Activated T-cell treated with anti-CD3 and anti-CD28 coated beads for 24 hours (primary cell): ENCODE measurements at regions not wholly inside any gene's neighbourhood (a gene's known extent, or its start where the extent isn't known, plus 50 kb on each side); places are given as distances from the start of the nearest gene placed in this dataset.

Source experiments
- DNase-seq: peaks from one replicate; pipeline ENCODE4 v3.0.0-alpha.2; 2020; ENCODE audit warnings: low read depth

DNA sequence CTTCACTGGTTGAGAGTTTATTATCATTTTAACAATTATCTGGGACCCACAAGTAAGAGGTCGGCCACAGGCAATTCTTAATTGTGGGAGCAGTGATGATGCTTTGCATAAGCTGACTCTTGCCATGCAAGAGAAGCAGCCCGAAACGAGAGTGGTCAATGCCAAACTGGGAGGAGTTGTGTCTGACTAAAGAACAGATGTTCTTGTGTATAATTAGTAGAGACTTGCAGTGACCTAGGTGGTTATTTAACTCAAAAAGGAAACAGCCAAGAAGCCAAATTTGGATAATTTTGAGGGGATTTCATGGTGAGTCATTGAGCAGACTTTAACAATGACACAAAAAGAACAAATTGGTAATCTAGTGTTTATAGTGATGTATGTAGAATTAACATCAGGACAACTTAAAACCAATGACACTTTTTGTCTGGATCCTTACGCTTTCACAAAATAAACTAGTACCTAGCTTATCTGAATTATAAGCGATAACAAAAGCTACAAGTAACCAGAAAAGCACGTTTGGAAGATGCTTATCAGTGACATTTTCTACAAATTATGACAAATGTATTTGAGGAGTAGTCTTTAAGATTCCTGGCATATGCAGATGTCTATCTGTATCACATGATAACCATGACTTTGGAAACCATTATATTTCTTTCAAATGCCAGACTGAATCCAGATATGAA is 184.7 kb upstream of the DLGAP1 start:
- DNase-seq = no peak

DNA sequence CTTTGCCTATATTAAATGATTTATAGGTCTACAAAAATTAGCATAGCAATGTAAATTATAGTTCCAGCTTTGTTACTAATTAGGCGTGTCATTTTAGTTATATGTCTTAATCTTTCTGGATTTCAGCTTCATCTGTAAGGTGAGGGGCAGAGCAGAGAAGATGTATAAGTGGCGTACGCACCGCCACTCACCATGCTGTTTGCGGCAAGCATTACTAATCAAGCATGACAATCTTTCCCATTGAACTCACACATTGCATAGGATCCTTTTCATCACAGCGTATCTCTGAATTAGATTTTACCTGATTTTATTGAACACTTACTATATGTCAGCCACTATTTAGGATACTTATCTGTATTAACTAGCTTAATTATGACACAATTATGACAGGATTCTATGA is 183.6 kb upstream of the DLGAP1 start:
- no peak for DNase-seq

DNA sequence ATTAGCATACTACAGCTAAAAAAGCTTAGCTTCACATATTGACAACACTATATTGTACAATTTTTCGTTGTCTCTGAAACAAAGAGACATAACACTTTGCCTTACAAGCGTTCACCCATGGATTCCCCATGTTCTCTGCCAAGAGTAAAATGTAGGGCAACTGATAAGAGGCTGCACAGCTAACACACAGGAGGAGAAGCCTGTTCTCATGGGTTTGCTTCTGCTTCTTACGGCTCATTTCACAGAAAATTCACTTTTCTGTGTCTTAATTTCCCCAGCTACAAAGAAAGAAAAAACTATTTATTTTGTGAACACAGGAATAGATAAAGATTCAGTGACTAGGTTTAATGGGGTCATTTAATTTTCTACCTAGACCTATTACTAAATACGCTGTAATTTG is 182.8 kb upstream of the DLGAP1 start:
- no peak for DNase-seq

DNA sequence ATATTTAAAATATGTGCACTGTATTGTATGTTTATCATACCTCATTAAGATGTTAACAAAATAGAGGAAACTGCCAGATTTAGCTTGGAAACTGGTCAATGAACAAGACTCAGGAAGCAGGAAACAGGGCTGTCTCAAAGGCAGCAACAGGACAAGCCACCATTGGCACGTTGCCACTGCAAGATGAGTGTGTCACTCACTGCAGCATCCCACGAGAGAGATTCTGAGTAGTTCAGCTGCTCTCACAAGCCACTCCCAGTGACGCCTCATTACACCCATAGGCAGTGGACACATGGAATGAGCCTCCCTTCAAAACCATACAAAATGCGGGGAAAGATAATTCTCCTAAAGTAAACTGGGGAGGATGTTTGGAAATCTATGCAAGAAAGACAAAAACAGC is 181.9 kb upstream of the DLGAP1 start:
- DNase-seq = no peak

DNA sequence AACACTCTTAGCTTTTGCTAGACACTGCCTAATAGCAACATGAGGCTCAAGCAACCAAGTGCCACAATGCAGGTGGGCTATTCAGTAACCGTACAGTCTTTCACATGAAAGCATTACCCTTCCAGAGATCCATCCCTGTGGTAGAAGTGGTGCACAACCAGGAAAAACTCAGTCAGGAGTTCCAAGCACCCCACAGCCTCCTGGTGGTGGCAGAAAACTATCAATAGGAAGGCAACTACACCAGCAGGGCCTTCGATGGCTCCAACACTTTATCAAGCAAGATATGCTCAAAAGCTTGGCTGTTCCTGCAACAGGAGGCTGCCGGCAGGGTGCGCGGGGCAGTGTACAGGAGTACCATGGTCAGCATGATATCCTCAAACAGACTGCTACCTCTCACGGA is 176.1 kb upstream of the DLGAP1 start:
- DNase-seq = no peak

DNA sequence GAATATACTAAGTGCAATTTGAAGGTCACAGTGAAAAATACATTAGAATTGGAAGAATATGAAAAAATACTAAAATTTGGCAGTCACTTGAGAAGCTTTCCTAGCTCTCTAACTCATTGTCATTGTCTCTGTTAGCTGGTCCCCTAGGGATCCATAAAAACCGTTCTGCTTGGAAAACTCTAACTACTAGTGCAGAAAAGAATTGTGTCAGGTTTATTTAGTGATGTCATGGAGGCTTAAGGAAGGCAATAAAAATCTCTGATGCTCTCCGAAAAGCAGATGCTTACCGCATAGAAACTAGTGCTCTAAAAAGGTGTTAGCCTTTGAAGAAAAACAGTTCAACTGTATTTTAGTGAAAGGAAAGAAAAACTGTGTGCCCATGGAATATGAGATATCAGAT is 150.1 kb upstream of the DLGAP1 start:
- no peak for DNase-seq

DNA sequence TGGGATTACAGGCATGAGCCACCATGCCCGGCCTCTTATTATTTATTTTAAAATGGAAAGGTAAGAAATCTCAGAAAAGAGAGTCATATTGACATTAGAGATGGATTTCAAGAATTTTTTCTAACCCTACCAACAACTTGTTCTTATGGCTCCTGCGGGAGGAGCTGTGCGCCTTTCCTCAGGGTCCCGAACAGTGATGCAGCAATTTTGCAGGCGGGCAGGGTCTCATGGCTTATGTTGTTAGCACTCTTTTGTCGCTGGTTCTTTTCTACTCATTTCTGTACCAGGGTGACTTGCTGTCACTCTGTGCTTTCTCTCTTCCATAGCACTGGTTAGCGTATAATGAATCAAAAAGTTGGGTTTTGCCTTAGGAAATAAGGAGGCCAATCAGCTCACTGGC is 148.8 kb upstream of the DLGAP1 start:
- DNase-seq = no peak

DNA sequence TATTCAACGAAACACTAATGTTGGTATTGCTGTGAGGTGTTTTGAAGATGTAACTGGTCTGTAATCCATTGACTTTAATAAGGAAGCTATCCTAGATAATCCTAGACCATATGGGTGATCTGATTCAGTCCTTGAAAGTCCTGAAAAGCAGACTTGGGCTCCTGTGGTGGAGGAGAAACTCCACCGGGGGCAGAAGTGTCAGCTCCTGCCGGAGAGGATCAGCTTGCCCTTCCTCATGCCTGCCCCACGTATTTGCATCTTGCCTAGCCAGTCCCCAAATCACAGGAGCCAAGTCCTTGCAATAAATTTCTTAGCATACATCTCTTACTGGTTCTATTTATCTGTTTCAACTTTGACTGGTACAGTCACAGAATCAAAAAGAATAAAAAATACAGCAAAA is 144.2 kb upstream of the DLGAP1 start:
- DNase-seq = no peak

DNA sequence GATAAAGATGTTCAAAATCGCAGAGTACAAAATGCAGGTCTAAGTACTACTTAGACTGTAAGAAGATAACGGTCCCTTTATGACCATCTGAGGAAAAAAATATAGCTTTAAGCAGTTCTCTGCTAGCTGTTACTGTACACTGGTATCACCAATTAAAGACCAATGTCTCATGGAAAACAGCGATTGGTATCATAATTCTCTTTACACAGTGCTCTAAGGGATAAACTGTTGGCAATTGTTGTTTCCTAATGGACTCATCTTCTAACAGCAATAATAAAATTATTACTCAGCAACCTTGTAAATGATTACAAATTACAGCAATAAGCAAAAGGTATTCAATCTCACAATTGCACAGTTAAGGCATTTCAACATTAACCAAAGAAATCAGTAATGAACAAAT is 142.2 kb upstream of the DLGAP1 start:
- DNase-seq = no peak

DNA sequence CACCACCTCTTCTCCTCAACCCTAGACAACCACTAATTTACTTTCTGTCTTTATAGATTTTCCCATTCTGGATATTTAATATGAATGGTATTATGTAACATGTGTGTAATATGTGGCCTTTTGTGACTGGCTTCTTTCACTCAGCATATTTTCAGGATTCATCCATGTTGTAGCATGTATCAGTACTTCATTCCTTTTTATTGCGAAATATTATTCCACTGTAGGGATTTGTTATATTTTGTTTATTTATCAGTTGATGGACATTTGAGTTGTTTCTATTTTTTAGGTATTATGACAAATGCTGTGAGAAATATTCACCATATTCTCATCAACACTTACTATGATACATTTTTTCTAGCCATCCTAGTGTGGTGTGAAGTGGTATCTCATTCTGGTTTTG is 138.8 kb upstream of the DLGAP1 start:
- DNase-seq = no peak

DNA sequence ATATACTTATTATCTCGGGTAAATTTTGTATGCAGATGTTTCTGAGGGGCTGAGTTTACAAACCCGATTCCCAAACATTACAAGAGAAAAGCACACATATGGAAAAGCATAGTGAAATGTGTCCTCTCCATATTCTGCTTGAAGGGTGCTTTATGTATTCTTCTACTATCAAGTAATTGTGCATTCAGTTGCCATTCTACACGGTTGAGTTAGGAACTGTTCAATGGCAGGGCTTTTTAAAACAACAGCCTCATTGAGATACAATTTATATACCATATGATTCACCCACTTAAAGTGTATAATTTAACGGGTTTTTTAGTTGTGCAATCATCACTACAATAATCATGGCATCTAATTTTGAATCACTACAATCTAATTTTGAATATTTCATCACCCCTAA is 138.4 kb upstream of the DLGAP1 start:
- DNase-seq = no peak

DNA sequence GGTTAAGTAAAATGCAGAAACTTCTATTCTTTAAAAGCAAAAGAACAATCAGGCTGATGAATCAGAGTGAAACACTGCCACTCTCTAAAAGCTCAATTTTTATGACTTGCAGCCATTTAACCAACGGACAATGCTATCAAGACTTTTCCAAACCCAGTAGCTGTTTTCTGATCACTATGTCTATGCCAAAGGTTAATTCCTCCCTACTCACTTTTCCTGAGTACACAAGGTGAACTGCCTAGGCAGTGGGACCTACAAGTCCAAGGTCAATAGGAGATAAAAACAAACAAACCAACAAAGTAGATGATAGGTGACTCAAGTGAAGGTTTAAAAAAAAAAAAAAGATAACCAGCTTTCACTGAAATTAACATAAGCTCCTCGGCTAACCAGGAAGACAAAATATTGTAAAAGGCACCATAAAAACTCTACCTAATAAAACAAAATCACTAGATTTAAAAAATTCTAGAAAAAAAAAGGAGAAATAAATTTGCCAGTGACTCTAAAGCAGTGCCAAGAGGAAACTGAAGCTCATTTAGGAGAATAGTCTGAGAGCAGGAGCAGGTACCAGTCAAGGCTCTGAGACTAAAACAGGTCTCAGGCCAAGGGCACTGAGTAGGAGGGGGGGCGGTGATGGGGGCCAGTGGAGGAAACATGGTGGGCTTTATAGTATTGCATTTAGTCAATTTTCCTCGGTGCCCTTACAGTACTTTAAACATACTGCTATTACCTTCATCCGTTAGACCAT is 134.1 kb upstream of the DLGAP1 start:
- no peak for DNase-seq

DNA sequence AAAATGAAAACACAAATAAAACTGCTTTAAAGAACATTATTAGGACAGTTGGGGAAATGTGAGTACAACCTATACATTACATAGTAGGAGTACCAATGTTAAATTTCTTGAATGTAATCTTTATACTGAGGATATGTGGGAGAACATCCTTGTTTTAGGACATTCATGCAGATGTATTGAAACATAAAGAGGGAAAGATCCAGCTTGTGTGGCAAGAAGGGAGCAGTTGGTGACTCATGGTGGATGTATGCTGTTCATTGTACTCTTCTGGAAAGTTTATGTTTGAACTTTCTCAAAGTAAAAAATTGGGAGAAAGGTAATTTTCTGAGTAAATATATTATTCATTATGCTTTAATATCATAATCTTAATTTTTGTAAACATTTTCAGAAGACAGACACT is 132.1 kb upstream of the DLGAP1 start:
- no peak for DNase-seq

DNA sequence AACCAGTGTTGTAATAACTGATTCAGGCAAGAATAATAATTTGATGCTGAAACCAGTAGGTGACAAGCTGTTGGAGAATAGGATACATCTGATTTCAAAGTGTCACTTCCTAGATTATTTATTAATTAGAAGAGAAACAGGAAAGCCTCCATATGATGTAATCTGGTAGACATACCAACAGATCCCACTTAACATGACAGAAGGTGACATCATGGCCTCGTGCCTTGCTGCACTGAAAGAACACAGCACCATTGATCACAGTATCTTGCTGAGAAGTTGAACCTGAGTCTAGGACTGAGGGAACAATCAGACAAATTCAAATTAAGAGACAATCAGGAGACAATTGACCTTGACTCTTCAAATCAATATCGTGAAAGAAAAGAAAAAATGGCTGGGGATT is 131.6 kb upstream of the DLGAP1 start:
- no peak for DNase-seq

DNA sequence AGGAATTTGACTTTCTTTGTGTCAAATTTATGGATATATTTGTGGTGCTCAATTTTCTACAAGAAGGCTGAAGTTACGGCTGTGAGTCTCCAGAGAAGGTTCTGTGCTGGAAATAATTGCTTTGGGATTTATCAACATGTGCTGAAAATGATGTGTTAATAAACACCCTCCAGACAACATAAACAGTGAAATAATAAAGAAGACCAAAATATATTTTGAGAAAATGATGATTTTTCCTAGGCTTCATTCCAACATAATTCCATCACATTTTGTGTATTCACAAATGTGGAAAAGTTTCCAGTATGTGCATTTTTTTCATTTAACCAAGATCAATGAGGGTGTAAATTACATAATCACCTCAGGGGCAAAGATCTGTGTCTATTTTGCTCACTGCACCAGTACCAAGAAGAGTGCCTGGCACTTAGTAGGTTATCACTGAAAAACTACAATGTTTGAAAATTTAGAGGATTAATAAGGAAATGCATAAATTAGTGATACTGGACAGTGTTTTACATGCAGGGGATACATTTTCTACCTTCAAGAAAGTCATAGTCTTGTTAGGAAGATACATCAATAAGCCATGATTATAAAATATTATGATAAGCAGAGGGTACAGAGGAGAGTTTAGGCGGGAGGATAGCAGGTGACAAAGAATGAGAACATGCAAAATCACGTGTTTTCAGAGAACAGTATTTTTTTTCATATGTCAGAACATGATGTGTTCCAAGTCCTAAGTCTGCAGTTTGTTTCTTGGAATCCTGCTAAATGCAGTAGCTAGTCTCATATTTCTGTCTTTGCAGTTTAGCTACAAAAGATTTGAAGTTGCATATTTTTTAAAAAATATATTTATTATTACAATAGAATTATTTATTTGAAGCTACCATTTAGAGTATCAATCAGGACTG is 127.6 kb upstream of the DLGAP1 start:
- no peak for DNase-seq

DNA sequence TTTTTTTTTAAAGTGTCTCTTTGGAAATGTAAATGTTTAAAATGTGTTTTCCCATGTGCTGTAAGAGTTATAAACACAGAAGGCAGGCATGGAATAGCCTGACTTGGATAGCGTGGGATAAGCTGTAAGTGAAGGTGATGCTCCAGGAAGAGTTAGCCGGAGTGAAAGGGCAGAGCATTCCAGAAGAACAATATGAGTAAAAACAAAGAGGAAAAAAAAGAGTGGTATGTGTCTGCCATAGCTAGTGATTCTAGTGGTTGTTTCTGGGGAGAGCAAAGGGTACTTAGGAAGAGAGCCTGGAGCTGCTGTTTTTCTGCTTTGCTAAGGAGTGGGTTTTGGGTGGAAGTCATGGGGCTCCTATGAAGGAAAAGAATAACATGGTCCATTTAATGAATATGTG is 126.9 kb upstream of the DLGAP1 start:
- DNase-seq = no peak

DNA sequence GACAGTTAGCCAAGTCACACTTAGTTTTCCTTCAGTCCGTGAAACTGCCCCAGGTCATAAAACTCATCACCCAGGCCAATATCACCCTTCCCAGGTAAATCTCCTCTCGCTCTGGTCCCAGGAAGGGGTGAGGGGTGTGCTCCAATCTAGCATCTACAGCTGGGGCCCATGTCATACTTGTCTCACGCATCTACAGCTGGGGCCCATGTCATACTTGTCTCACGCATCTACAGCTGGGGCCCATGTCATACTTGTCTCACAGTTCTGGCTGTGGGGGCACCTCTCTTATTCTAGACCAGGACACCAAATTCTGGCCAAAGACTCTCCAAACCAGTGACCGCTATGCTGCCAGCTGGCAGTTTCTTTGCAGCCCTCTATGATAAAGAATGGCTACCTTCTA is 123.3 kb upstream of the DLGAP1 start:
- no peak for DNase-seq

DNA sequence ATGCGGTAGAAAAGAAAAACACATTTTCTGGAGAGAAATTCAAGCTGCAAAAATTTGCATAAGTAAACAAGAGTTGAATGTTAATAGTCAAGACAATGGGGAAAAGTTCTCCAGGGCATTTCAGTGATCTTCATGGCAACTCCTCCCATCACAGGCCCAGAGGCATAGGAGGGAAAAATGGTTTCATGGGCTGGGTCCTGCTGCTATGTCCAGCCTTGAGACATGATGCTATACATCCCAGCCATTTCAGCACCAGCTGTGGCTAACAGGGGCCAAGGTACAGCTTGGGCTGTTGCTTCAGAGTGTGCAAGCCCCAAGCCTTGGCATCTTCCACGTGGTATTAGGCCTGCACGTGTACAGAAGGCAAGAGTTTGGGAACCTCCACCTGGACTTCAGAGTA is 118.6 kb upstream of the DLGAP1 start:
- no peak for DNase-seq

DNA sequence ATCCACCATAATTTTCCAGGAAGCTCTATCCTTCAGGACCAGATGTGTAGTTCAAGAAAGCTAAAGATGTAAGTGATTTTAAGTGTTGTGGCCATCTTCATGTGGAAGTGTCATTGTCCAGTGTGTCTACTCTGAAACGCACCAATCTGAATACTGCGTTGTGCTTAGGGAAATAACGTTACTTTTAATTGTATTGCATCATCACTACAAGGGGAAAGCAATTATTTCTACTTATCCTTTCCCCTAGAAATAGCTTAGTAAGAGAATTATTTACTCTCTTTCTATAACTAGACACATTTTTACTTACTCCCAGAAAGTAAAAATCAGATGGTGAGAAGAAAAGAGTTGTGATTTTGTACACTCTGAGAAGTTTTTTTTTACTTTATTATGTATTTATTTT is 102.4 kb upstream of the DLGAP1 start:
- DNase-seq = no peak

DNA sequence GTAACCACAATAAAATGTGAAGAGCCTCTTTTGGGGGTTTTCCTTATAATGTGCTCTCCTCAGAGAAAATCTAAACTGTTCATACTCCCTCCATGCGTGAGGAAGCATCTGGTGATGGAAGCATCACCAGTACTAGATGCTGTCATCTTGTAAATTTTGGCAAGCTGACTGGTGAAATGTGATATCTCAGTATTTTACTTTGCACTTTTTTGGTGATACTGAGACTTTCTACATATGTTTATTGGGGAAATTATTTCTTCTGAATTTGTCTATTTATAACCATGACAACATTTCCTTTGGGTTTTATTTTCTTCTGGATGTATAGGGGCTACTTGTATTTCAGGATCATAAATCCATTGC is 95.9 kb upstream of the DLGAP1 start:
- no peak for DNase-seq

DNA sequence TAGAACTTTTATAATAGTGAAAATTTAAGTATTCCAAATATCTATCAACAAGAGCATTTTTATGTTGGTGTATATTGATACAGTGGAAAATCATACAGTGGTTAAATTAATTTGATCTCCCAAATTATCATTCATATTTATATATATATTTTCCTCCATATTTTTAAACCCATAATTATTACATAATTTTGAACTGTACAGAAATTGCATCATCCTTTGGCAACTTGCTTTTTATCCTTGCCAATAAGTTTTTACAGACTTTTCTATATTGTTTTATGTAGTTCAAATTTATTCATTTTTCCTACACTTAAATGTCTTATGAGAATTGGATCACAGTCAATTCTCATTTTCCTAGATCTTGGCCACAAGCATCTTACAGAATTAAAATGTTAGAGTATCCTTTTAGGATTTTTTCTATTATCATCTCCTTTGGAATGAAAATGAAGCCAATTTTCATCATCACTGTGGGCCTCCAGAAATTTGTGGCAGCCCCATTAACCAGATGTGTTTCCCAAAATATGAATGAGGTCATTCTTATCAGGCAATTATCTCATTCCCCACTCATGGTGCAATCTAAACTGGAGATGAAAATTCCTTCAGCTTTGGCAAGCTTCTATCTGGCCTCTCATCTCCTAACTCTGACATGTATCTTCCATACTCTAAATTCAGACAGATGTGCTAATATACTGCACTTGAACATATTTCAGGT is 94.2 kb upstream of the DLGAP1 start:
- no peak for DNase-seq

DNA sequence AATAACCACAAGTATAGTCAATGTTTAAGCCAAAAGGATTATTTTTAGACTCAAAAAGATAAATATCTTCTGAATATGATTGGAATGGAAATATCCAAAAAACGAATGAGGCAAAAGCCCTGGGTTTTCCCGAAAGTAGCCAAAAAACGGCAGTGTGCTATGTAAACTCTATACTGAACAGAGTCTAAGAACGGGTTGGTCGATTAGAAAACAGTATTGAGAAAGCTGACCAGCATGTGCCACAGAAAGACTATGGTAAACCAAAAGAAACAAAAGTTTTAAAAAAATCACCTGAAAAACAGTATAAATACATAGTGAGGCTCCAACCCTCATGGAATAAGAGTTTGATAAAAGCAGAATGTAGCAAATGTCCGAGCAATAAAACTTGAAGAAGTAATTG is 92.0 kb upstream of the DLGAP1 start:
- DNase-seq = no peak

DNA sequence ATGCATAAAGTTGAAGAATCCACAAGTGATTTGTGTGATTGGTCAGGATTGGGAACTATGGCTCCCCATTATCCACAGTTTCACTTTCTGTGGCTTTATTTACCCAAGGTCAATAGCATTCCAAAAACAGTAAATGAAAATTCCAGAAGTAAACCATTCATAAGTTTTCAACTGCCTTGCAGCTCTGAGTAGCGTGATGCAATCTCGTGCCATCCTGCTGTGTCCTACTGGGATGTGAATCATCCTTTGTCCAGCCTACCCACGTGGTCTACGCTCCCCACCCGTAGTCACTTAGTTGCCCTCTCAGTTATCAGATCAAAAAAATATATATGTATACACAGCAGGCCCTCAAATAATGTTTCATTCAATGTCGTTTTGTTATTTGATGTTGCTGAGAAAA is 89.0 kb upstream of the DLGAP1 start:
- DNase-seq = no peak
